ENCODE measurements at regions not wholly inside any gene's neighbourhood (a gene's known extent, or its start where the extent isn't known, plus 50 kb on each side); places are given as distances from the start of the nearest gene placed in this dataset.
"Not testable (repeated sequence)": the region's sequence is repeated elsewhere in the genome, so short reads cannot be mapped to it uniquely, and the experiment has no call there.

- no peak for DNase-seq
Measured at GRCh38 chr12:46487567-46488131, 115.1 kb upstream of the SLC38A2 start.

- DNase-seq: no peak
Measured at GRCh38 chr12:46486588-46486987, 114.0 kb upstream of the SLC38A2 start.

GRCh38 chr12:46485853-46486252 is 113.3 kb upstream of the SLC38A2 start:
- no peak for DNase-seq

- no peak for DNase-seq
Measured at GRCh38 chr12:46484396-46485061, 112.0 kb upstream of the SLC38A2 start.

- no peak for DNase-seq
Measured at GRCh38 chr12:46483572-46484395, 111.2 kb upstream of the SLC38A2 start.

GRCh38 chr12:46480724-46481123 is 108.2 kb upstream of the SLC38A2 start:
- no peak for DNase-seq

- no peak for DNase-seq
Measured at GRCh38 chr12:46480316-46480715, 107.7 kb upstream of the SLC38A2 start.

- no peak for DNase-seq
Measured at GRCh38 chr12:46478123-46478522, 105.5 kb upstream of the SLC38A2 start.

GRCh38 chr12:46477541-46477940 is 105.0 kb upstream of the SLC38A2 start:
- no peak for DNase-seq

GRCh38 chr12:46475972-46476645 is 103.5 kb upstream of the SLC38A2 start:
- DNase-seq: no peak

GRCh38 chr12:46474385-46474784 is 101.8 kb upstream of the SLC38A2 start:
- DNase-seq: not testable (repeated sequence)

- peak; percentile 48 for DNase-seq
Measured at GRCh38 chr12:46473634-46474329, 101.2 kb upstream of the SLC38A2 start.

- peak; percentile 82 for DNase-seq
Measured at GRCh38 chr12:46472893-46473633, 100.5 kb upstream of the SLC38A2 start.

GRCh38 chr12:46472144-46472705 is 99.7 kb upstream of the SLC38A2 start:
- no peak for DNase-seq

GRCh38 chr12:46471404-46471803 is 98.8 kb upstream of the SLC38A2 start:
- DNase-seq: no peak

- no peak for DNase-seq
Measured at GRCh38 chr12:46470975-46471374, 98.4 kb upstream of the SLC38A2 start.

- no peak for DNase-seq
Measured at GRCh38 chr12:46470036-46470627, 97.6 kb upstream of the SLC38A2 start.

GRCh38 chr12:46468813-46469212 is 96.2 kb upstream of the SLC38A2 start:
- DNase-seq: no peak

- no peak for DNase-seq
Measured at GRCh38 chr12:46468160-46468559, 95.6 kb upstream of the SLC38A2 start.

- DNase-seq: no peak
Measured at GRCh38 chr12:46465307-46465706, 92.7 kb upstream of the SLC38A2 start.

GRCh38 chr12:46464863-46465262 is 92.3 kb upstream of the SLC38A2 start:
- no peak for DNase-seq
